ENCODE measurements at regions not wholly inside any gene's neighbourhood (a gene's known extent, or its start where the extent isn't known, plus 50 kb on each side); places are given as distances from the start of the nearest gene placed in this dataset.

GRCh38 chr5:73238873-73239272 is 65.9 kb downstream of the TMEM174 start:
- no peak overlapping the region for H3K4me3 ChIP-seq
- no peak overlapping the region for H3K27ac ChIP-seq
- TF ChIP-seq CTCF (IDR thresholded peaks at IDR 0.05), result no peak
- no peak for DNase-seq (ENCODE audit: low spot score)

- no peak overlapping the region for H3K27ac ChIP-seq
- TF ChIP-seq CTCF (IDR thresholded peaks at IDR 0.05), result no peak
Observed at GRCh38 chr5:73236541-73237128, 63.6 kb downstream of the TMEM174 start.

GRCh38 chr5:73234204-73234555 is 61.2 kb downstream of the TMEM174 start:
- TF ChIP-seq CTCF (IDR thresholded peaks at IDR 0.05), result no peak
- DNase-seq (ENCODE audit: low spot score), result no peak
- no peak overlapping the region for H3K27ac ChIP-seq
- H3K4me3 ChIP-seq, result peak overlapping the region; percentile 71

More at GRCh38 chr5:73236541-73237128, 63.6 kb downstream of the TMEM174 start:
- DNase-seq (ENCODE audit: low spot score), result no peak
- no peak overlapping the region for H3K4me3 ChIP-seq

- peak overlapping the region; percentile 71 for H3K4me3 ChIP-seq
- no peak for TF ChIP-seq CTCF (IDR thresholded peaks at IDR 0.05)
- no peak overlapping the region for H3K27ac ChIP-seq
- DNase-seq (ENCODE audit: low spot score), result no peak
Observed at GRCh38 chr5:73233461-73234203, 60.6 kb downstream of the TMEM174 start.

GRCh38 chr5:73233053-73233460 is 60.1 kb downstream of the TMEM174 start:
- H3K27ac ChIP-seq, result no peak overlapping the region
- TF ChIP-seq CTCF (IDR thresholded peaks at IDR 0.05), result no peak
- no peak for DNase-seq (ENCODE audit: low spot score)
- H3K4me3 ChIP-seq, result peak overlapping the region; percentile 71

GRCh38 chr5:73232266-73233041 is 59.5 kb downstream of the TMEM174 start:
- DNase-seq (ENCODE audit: low spot score), result no peak
- peak overlapping the region; percentile 71 for H3K4me3 ChIP-seq
- TF ChIP-seq CTCF (IDR thresholded peaks at IDR 0.05), result no peak
- H3K27ac ChIP-seq, result no peak overlapping the region

All from coronary artery (tissue), 2 donors.